ENCODE measurements at regions not wholly inside any gene's neighbourhood (a gene's known extent, or its start where the extent isn't known, plus 50 kb on each side); places are given as distances from the start of the nearest gene placed in this dataset.

- intact Hi-C loops (cut with micrococcal nuclease) = no loop called here
These were observed 212.5 kb upstream of the DKK2 start for GRCh38 chr4:107248571-107248970.

GRCh38 chr4:107247738-107248137, 211.6 kb upstream of the DKK2 start:
- ChIA-PET POLR2A (no interaction called here), CTCF (interaction anchor here (0.7 kb wide), 1 partner anchor 200 kb away, joined by 3 read pairs; no protein-coding TSS in a partner anchor)
- Mint-ChIP-seq H3K9me3 (no peaks in the 10 kb centered on the region), H3K36me3 (no peaks in the 10 kb centered on the region), H3K4me1 (ENCODE audit: low read depth) (no peaks in the 10 kb centered on the region), H3K4me3 (no peak overlapping the region), H3K27me3 (no peaks in the 10 kb centered on the region), H3K27ac (no peak overlapping the region)
- intact Hi-C loops (cut with micrococcal nuclease) = no loop called here
- DNase-seq = no peak

More at GRCh38 chr4:107248571-107248970, 212.5 kb upstream of the DKK2 start:
- Mint-ChIP-seq H3K27me3 (no peaks in the 10 kb centered on the region), H3K4me3 (no peak overlapping the region), H3K36me3 (no peaks in the 10 kb centered on the region), H3K27ac (no peak overlapping the region), H3K9me3 (no peaks in the 10 kb centered on the region), H3K4me1 (ENCODE audit: low read depth) (no peaks in the 10 kb centered on the region)
- ChIA-PET POLR2A (no interaction called here), CTCF (no interaction called here)
- no peak for DNase-seq

DNA sequence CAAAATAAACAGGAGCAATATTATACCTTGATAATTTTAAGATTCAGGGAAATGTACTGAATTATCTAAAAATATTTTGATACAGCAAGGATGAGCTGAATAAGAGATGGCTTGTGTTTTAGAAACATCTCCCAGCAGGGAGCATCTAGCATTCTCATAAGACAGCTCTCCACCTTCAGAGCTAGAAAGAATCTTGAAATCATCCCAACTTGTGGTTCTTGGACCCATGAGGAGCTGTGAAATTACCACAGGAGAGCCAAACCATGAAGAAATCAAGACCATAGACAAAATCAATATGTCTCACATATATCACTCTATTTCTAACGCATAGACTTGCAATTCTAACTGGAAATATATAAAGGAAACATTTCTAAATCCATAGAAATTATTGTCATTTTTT, 210.6 kb upstream of the DKK2 start:
- POLR2A ChIA-PET = no interaction called here
- Mint-ChIP-seq H3K27me3 (no peaks in the 10 kb centered on the region), H3K4me1 (ENCODE audit: low read depth) (no peaks in the 10 kb centered on the region), H3K9me3 (no peaks in the 10 kb centered on the region), H3K4me3 (no peak overlapping the region), H3K27ac (no peak overlapping the region), H3K36me3 (no peaks in the 10 kb centered on the region)
- CTCF ChIA-PET = no interaction called here
- DNase-seq = no peak
- intact Hi-C loops (cut with micrococcal nuclease) = no loop called here

GRCh38 chr4:107243141-107243781, 207.1 kb upstream of the DKK2 start:
- CTCF ChIA-PET = no interaction called here
- H3K4me1 Mint-ChIP-seq (ENCODE audit: low read depth) = no peaks in the 10 kb centered on the region
- no peaks in the 10 kb centered on the region for H3K27me3 Mint-ChIP-seq
- no peak for DNase-seq
- no peak overlapping the region for H3K4me3 Mint-ChIP-seq
- POLR2A ChIA-PET = no interaction called here
- H3K36me3 Mint-ChIP-seq = no peaks in the 10 kb centered on the region
- no peaks in the 10 kb centered on the region for H3K9me3 Mint-ChIP-seq
- H3K27ac Mint-ChIP-seq = no peak overlapping the region
- intact Hi-C loops (cut with micrococcal nuclease) = no loop called here

DNA sequence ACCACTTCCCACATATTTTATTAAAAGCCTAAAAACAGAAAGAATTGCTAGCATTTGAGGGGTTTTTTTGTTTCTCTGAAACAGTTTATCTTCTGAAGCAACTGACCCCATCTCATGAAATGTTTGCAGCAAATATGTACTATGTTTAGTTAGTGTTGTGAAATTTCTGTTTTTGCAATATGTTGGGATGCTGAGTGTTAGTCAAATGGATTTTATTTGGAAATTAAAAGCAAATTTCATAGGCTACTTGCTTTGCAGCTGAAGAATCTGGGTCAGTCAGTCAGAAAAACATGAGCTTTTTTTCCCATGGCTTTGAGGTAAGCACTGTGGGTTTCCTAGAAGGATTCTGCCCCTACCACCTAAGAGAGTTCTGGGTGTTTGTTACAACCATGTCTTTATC, 184.9 kb upstream of the DKK2 start:
- Mint-ChIP-seq H3K27me3 (no peaks in the 10 kb centered on the region), H3K4me1 (ENCODE audit: low read depth) (no peaks in the 10 kb centered on the region), H3K36me3 (no peaks in the 10 kb centered on the region), H3K4me3 (no peak overlapping the region), H3K27ac (no peak overlapping the region), H3K9me3 (no peaks in the 10 kb centered on the region)
- CTCF ChIA-PET = no interaction called here
- intact Hi-C loops (cut with micrococcal nuclease) = no loop called here
- POLR2A ChIA-PET = no interaction called here
- DNase-seq = no peak

DNA sequence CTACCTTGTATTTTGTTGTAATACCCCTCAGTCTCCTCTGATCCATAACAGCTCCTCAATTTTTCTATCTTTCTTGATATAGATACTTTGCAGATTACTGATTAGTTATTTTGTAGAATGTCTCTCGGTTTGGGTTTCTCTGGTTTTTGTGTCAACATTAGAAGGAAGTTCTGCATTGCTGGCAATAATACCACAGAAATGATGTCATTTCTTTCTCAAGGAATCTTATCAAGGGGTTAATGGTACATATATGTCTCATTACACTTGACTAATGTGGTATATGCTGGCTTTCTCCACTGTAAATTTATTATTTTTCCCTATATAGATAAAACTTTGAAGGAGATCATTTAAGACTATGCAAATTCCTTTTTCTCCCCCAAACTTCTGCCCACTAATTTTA, 183.6 kb upstream of the DKK2 start:
- Mint-ChIP-seq H3K27ac (no peak overlapping the region), H3K9me3 (no peaks in the 10 kb centered on the region), H3K36me3 (no peaks in the 10 kb centered on the region), H3K4me1 (ENCODE audit: low read depth) (no peaks in the 10 kb centered on the region), H3K27me3 (no peaks in the 10 kb centered on the region), H3K4me3 (no peak overlapping the region)
- CTCF ChIA-PET = no interaction called here
- intact Hi-C loops (cut with micrococcal nuclease) = no loop called here
- POLR2A ChIA-PET = no interaction called here
- no peak for DNase-seq

DNA sequence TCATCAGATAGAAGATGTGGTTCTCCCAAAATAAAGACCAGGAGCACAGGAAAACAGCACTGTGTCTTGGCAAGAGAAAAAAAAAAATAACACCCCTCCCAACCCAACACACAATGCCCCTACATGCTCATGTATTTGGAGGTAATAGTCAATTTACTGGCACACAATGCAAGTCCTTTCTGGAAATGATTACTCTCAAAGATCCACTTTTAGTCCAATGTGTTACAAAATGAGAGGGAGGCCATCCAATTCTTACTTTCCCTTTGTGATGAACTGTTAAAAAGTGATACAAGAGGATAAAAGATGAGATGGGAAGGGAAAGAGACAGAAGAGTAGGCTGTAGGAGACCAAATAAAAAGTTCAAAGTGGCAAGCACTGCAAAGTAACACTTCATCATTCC, 180.3 kb upstream of the DKK2 start:
- H3K36me3 Mint-ChIP-seq = no peaks in the 10 kb centered on the region
- intact Hi-C loops (cut with micrococcal nuclease) = no loop called here
- no peak for DNase-seq
- H3K4me1 Mint-ChIP-seq (ENCODE audit: low read depth) = no peaks in the 10 kb centered on the region
- no peaks in the 10 kb centered on the region for H3K9me3 Mint-ChIP-seq
- H3K27ac Mint-ChIP-seq = no peak overlapping the region
- ChIA-PET POLR2A (no interaction called here), CTCF (no interaction called here)
- H3K27me3 Mint-ChIP-seq = peaks cover 2% of the 10 kb centered on the region
- no peak overlapping the region for H3K4me3 Mint-ChIP-seq

- ChIA-PET CTCF (no interaction called here), POLR2A (no interaction called here)
- H3K36me3 Mint-ChIP-seq = no peaks in the 10 kb centered on the region
- H3K4me3 Mint-ChIP-seq = no peak overlapping the region
- intact Hi-C loops (cut with micrococcal nuclease) = no loop called here
- H3K27ac Mint-ChIP-seq = no peak overlapping the region
- H3K4me1 Mint-ChIP-seq (ENCODE audit: low read depth) = no peaks in the 10 kb centered on the region
- DNase-seq = no peak
- no peaks in the 10 kb centered on the region for H3K9me3 Mint-ChIP-seq
- peaks cover 2% of the 10 kb centered on the region for H3K27me3 Mint-ChIP-seq
These were observed 179.1 kb upstream of the DKK2 start for GRCh38 chr4:107215222-107215621.

GRCh38 chr4:107213880-107214279, 177.8 kb upstream of the DKK2 start:
- DNase-seq = no peak
- Mint-ChIP-seq H3K36me3 (no peaks in the 10 kb centered on the region), H3K4me1 (ENCODE audit: low read depth) (no peaks in the 10 kb centered on the region), H3K4me3 (no peak overlapping the region), H3K9me3 (no peaks in the 10 kb centered on the region), H3K27ac (no peak overlapping the region), H3K27me3 (peaks cover 2% of the 10 kb centered on the region)
- POLR2A ChIA-PET = no interaction called here
- intact Hi-C loops (cut with micrococcal nuclease) = no loop called here
- CTCF ChIA-PET = no interaction called here

DNA sequence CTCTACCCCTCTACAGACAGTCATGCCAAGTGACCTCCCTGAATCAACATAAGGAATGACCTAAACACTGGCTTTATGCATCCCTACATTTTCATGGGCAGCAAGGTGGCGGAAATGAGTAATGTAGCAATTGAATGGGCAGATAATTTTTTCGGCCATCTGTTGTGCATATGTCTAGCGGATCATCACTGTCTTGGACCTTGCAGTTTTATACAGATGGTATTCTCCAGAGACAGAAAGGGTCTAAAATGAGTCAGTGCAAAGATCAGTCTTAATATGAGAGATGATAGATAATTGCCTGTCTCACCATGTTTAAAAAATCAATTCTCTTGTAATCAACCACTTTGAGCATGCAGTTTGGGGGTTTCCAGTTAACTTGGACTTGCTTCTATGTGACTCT, 177.3 kb upstream of the DKK2 start:
- H3K9me3 Mint-ChIP-seq = no peaks in the 10 kb centered on the region
- H3K27me3 Mint-ChIP-seq = peaks cover 2% of the 10 kb centered on the region
- CTCF ChIA-PET = no interaction called here
- no peak overlapping the region for H3K4me3 Mint-ChIP-seq
- H3K27ac Mint-ChIP-seq = no peak overlapping the region
- H3K36me3 Mint-ChIP-seq = no peaks in the 10 kb centered on the region
- DNase-seq = no peak
- POLR2A ChIA-PET = no interaction called here
- H3K4me1 Mint-ChIP-seq (ENCODE audit: low read depth) = no peaks in the 10 kb centered on the region
- intact Hi-C loops (cut with micrococcal nuclease) = no loop called here

GRCh38 chr4:107212565-107212964, 176.5 kb upstream of the DKK2 start:
- Mint-ChIP-seq H3K27ac (no peak overlapping the region), H3K27me3 (peaks cover 2% of the 10 kb centered on the region), H3K4me3 (no peak overlapping the region), H3K36me3 (no peaks in the 10 kb centered on the region), H3K9me3 (no peaks in the 10 kb centered on the region), H3K4me1 (ENCODE audit: low read depth) (no peaks in the 10 kb centered on the region)
- intact Hi-C loops (cut with micrococcal nuclease) = no loop called here
- ChIA-PET POLR2A (no interaction called here), CTCF (no interaction called here)
- DNase-seq = no peak

DNA sequence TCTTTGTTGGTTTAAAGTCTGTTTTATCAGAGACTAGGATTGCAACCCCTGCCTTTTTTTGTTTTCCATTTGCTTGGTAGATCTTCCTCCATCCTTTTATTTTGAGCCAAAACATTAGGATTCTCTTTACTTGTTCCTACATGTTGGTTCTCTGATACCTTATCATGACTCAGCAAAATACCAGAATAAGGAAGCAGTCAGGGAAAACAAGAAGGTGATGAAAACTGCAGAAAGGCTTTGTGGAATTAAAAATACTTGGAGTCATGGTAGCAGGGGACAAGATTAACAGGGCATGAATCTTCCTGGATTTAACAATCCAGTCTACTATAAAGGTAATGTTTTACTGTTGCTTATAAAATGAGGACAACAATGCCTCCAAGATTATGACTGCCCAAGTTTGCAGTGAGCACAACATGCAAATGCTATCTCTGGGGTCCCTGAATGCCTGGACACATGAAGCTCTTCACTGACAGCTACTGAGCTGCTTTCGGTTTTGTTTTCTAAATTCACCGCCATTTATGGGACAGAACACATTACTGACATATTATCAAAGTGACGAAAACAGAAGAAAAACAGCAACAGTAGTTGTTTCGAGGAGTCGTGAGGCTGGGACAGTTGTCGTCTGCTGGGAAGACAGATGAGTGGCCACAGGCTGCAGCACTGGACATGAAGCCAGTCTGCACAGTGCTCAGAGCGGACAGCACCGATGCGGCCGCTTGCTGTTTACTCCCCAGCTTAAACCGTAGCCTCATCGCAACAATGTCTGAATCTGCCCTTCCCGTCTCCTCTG, 174.5 kb upstream of the DKK2 start:
- DNase-seq = no peak
- Mint-ChIP-seq H3K4me1 (ENCODE audit: low read depth) (no peaks in the 10 kb centered on the region), H3K9me3 (no peaks in the 10 kb centered on the region), H3K4me3 (no peak overlapping the region), H3K27me3 (peaks cover 2% of the 10 kb centered on the region), H3K27ac (no peak overlapping the region), H3K36me3 (no peaks in the 10 kb centered on the region)
- intact Hi-C loops (cut with micrococcal nuclease) = no loop called here
- POLR2A ChIA-PET = no interaction called here
- CTCF ChIA-PET = no interaction called here

- no peak overlapping the region for H3K27ac Mint-ChIP-seq
- no peaks in the 10 kb centered on the region for H3K36me3 Mint-ChIP-seq
- no peaks in the 10 kb centered on the region for H3K9me3 Mint-ChIP-seq
- no peaks in the 10 kb centered on the region for H3K4me1 Mint-ChIP-seq (ENCODE audit: low read depth)
- H3K4me3 Mint-ChIP-seq = no peak overlapping the region
- intact Hi-C loops (cut with micrococcal nuclease) = no loop called here
- DNase-seq = no peak
- CTCF ChIA-PET = no interaction called here
- no peaks in the 10 kb centered on the region for H3K27me3 Mint-ChIP-seq
- POLR2A ChIA-PET = no interaction called here
These were observed 167.6 kb upstream of the DKK2 start for GRCh38 chr4:107203733-107204132.

Data from activated CD4-positive, alpha-beta memory T cell treated with anti-CD3 and anti-CD28 coated beads for 36 hours (primary cell).